ENCODE measurements at regions not wholly inside any gene's neighbourhood (a gene's known extent, or its start where the extent isn't known, plus 50 kb on each side); places are given as distances from the start of the nearest gene placed in this dataset.
A peak's percentile ranks its signal among the peaks of the same experiment; 100 is the strongest.

DNA sequence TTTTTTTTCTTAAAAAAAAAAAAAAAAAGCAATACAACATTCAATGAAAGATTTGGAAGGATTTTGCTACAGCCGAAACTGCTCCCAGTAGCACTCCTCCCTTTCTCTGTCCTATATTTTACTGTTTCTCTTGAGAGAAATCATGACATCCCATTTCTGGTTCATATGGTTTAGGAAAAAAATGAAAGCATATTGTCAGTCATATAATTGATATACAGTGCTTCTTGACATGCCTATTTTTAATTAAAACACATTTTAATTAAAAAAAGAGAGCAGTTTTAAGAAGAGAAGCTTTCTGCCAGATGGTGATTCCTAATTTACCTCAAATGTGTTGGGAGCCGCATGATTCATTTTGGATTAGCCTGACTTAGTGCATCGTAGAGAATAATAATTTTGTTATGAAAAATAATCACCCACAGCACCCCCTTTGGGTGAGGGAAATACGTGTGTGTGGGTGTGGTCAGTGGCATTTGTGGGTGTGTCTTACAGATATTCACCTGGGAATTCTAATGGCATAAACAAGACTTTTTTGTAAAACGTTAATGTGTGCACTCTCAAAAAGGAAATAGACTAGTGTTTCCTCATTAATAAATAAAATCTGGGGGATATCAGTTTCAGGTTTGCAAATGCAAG lies 544.5 kb downstream of the MFSD1 start:
- no peak for DNase-seq (ENCODE audit: low read depth)
- TF ChIP-seq, protein P1, sequence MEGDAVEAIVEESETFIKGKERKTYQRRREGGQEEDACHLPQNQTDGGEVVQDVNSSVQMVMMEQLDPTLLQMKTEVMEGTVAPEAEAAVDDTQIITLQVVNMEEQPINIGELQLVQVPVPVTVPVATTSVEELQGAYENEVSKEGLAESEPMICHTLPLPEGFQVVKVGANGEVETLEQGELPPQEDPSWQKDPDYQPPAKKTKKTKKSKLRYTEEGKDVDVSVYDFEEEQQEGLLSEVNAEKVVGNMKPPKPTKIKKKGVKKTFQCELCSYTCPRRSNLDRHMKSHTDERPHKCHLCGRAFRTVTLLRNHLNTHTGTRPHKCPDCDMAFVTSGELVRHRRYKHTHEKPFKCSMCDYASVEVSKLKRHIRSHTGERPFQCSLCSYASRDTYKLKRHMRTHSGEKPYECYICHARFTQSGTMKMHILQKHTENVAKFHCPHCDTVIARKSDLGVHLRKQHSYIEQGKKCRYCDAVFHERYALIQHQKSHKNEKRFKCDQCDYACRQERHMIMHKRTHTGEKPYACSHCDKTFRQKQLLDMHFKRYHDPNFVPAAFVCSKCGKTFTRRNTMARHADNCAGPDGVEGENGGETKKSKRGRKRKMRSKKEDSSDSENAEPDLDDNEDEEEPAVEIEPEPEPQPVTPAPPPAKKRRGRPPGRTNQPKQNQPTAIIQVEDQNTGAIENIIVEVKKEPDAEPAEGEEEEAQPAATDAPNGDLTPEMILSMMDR (conservative IDR thresholded peaks at IDR 0.05; ENCODE audit: low read depth, low read length): no peak
- H3K4me3 ChIP-seq (ENCODE audit: low read length): no peak overlapping the region

DNA sequence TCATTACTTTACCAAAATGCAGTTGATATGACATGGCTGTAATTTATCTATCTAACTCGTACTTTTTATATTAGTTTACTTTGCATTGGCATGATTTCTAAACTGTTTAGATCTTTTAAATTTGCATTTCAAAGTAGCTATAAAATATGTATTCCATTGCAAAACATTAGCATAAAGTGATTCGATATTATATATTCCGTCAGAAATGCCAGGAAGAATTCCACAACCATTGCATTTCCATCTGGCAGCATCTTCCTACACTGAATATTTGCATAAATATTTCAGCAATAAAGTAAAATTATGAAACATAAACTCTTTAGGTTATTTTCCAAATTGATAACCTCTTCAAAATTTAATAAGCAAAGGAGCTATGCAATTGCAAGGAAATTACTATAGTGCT lies 546.6 kb downstream of the MFSD1 start:
- no peak overlapping the region for H3K4me3 ChIP-seq (ENCODE audit: low read length)
- TF ChIP-seq, protein P1 (conservative IDR thresholded peaks at IDR 0.05; ENCODE audit: low read depth, low read length): no peak
- no peak for DNase-seq (ENCODE audit: low read depth)

DNA sequence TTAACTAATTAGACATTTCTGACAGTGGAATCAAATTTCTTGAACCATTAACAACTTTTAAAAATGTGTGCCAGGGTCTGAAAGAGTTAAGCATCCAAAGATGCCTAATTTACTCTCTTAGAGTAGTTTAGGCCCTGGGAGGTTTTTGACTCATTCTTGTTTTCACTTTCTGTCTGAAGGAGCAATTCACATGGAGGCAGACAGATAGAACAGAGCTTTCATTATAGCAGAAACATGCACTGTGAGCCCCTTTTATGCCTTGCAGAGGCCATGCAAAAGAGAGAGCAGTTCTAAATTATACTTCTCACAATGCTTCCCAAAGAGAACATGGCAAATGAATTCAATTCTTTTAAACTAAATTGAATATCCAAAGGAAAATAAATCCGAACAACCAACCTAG lies 554.8 kb downstream of the MFSD1 start:
- no peak overlapping the region for H3K4me3 ChIP-seq (ENCODE audit: low read length)
- TF ChIP-seq, protein P1 (conservative IDR thresholded peaks at IDR 0.05; ENCODE audit: low read depth, low read length): no peak
- DNase-seq (ENCODE audit: low read depth): no peak

DNA sequence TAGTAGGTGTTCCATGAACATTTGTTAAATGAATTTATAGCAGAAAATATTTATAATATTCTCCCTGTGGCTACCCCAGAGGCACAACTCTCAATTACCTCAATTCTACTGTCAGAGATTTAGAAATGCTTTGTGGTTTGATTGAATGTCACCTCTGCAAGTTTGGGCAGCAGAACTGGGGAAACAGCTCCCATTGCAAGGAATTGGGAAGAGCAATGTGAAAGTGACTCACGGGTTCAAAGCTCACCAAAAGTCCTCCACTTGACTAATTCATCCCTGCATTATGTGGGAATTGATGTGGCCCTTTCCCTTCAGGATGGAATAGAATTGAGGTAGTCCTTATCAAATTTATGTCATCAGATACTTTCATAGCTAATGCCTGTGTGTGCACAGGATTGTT lies 562.7 kb downstream of the MFSD1 start:
- TF ChIP-seq, protein P1 (conservative IDR thresholded peaks at IDR 0.05; ENCODE audit: low read depth, low read length): no peak

DNA sequence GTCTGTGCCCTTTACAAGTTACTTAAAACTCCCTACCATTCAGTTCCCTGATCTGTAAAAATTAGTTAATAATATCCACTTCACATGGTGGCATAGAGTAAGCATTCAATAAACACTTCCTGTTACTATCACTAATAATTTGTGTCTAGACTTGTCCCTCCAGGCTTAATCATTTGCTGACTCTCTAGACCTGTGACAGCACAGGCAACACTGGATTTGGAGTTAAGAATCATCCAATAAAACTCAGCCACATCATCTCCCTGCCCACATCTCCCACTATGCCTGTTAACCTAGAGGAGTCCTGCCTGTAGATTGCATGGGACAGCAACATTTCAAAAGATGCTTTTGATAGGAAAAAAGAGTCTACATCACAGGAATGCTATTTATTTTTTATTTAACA lies 564.6 kb downstream of the MFSD1 start:
- no peak overlapping the region for H3K4me3 ChIP-seq (ENCODE audit: low read length)
- no peak for DNase-seq (ENCODE audit: low read depth)
- TF ChIP-seq, protein P1 (conservative IDR thresholded peaks at IDR 0.05; ENCODE audit: low read depth, low read length): no peak

More for the DNA sequence above, 562.7 kb downstream of the MFSD1 start:
- DNase-seq (ENCODE audit: low read depth): no peak
- no peak overlapping the region for H3K4me3 ChIP-seq (ENCODE audit: low read length)

DNA sequence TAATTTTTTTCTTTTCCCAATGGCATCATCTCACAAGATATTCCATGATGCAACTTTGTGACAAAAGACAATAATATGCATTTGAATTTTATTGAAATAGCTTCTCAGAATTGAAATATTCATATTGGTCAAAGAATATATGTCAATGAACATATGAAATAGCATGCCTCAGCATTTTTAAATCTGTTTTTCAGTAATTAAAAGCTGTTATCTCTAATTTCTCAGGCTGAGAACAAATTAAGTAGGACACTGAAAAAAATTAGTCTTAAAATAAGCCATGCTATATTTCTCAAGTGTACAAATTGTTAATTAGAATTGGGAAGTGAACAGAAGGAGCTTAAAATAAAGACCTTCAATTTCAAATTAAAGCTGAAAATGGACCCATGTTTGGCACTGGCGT lies 570.1 kb downstream of the MFSD1 start:
- H3K4me3 ChIP-seq (ENCODE audit: low read length): no peak overlapping the region
- TF ChIP-seq, protein P1 (conservative IDR thresholded peaks at IDR 0.05; ENCODE audit: low read depth, low read length): no peak
- no peak for DNase-seq (ENCODE audit: low read depth)

DNA sequence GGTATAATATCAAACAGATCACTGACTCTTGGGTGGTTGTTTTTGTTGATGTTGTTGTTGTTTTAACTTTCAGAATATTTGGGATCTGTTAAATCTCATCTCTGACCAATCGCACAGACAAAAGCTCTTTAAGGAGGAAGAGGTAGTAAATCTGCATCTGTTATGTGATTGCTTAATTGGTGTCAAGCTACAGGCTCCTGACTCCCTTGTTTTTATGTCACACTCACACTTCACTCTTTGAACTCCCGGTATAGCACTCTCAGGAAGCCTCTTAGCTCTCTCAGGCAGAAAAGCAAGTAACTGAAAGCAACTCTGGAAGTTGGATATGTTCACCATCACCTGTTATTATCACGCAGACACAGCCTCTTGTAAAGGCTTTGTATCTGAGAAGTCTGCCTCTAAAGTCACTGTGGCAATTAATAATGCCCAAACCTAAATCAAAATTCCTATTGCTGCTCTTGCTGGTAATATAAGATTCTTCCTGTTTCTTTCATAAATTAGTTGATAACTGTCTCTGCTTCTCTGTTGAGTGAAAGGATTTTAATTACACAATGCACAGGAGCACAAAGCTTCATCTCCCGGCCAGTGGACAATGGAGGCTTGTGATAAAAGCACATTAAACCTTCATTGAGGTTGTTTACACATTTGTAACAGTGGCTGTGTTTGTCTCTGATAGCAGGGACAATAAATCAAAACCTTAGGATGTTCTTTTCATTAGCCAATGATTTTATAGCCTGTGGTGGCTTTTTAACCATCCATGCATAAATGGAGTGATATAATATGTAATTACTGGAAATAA lies 576.7 kb downstream of the MFSD1 start:
- peak; percentile 1 for DNase-seq (ENCODE audit: low read depth)
- TF ChIP-seq, protein P1 (conservative IDR thresholded peaks at IDR 0.05; ENCODE audit: low read depth, low read length): no peak
- no peak overlapping the region for H3K4me3 ChIP-seq (ENCODE audit: low read length)
